EL (cell line): ENCODE measurements at regions not wholly inside any gene's neighbourhood (a gene's known extent, or its start where the extent isn't known, plus 50 kb on each side); places are given as distances from the start of the nearest gene placed in this dataset.

Experiments used
- DNase-seq: peaks from one replicate; pipeline ENCODE4 v3.0.0-alpha.2; 2016

- DNase-seq, result no peak
Measured at GRCh38 chr7:42987648-42988214, 55.6 kb downstream of the MRPL32 start.

GRCh38 chr7:42991024-42991423 is 58.8 kb downstream of the MRPL32 start:
- no peak for DNase-seq

- no peak for DNase-seq
Measured at GRCh38 chr7:42991913-42992591, 59.9 kb downstream of the MRPL32 start.

GRCh38 chr7:42993038-42993437 is 60.9 kb downstream of the MRPL32 start:
- DNase-seq, result no peak

- no peak for DNase-seq
Measured at GRCh38 chr7:42994096-42994495, 61.9 kb downstream of the MRPL32 start.

GRCh38 chr7:42997611-42998010 is 65.4 kb downstream of the MRPL32 start:
- no peak for DNase-seq

GRCh38 chr7:43004082-43004481 is 71.9 kb downstream of the MRPL32 start:
- peak; percentile 3 for DNase-seq

GRCh38 chr7:43006008-43006407 is 73.8 kb downstream of the MRPL32 start:
- no peak for DNase-seq

GRCh38 chr7:43010061-43010460 is 77.9 kb downstream of the MRPL32 start:
- no peak for DNase-seq

GRCh38 chr7:43011879-43012278 is 79.7 kb downstream of the MRPL32 start:
- no peak for DNase-seq

- no peak for DNase-seq
Measured at GRCh38 chr7:43014406-43014805, 82.2 kb downstream of the MRPL32 start.

GRCh38 chr7:43015301-43015700 is 83.1 kb downstream of the MRPL32 start:
- no peak for DNase-seq

- DNase-seq, result no peak
Measured at GRCh38 chr7:43018446-43018845, 86.3 kb downstream of the MRPL32 start.

GRCh38 chr7:43021431-43021830 is 89.3 kb downstream of the MRPL32 start:
- no peak for DNase-seq

- no peak for DNase-seq
Measured at GRCh38 chr7:43022008-43022407, 89.8 kb downstream of the MRPL32 start.

GRCh38 chr7:43033369-43033768 is 79.1 kb upstream of the HECW1 start:
- DNase-seq, result no peak

- no peak for DNase-seq
Measured at GRCh38 chr7:43034535-43035002, 77.9 kb upstream of the HECW1 start.

GRCh38 chr7:43037531-43037930 is 74.9 kb upstream of the HECW1 start:
- DNase-seq, result no peak

GRCh38 chr7:43038254-43038653 is 74.2 kb upstream of the HECW1 start:
- DNase-seq, result peak; percentile 43

GRCh38 chr7:43039346-43039745 is 73.1 kb upstream of the HECW1 start:
- DNase-seq, result no peak

- DNase-seq, result no peak
Measured at GRCh38 chr7:43040461-43040860, 72.0 kb upstream of the HECW1 start.

- no peak for DNase-seq
Measured at GRCh38 chr7:43041105-43041504, 71.3 kb upstream of the HECW1 start.

GRCh38 chr7:43041724-43042123 is 70.7 kb upstream of the HECW1 start:
- no peak for DNase-seq

- DNase-seq, result no peak
Measured at GRCh38 chr7:43042302-43042701, 70.1 kb upstream of the HECW1 start.

GRCh38 chr7:43044511-43044910 is 67.9 kb upstream of the HECW1 start:
- DNase-seq, result no peak
